HG03280 (cell line): ENCODE measurements at regions not wholly inside any gene's neighbourhood (a gene's known extent, or its start where the extent isn't known, plus 50 kb on each side); places are given as distances from the start of the nearest gene placed in this dataset.
"Not testable (repeated sequence)": the region's sequence is repeated elsewhere in the genome, so short reads cannot be mapped to it uniquely, and the experiment has no call there.

Source experiments
- ATAC-seq: cut with Tn5 transposase; IDR thresholded peaks from one replicate; pipeline ENCODE4 v1.9.1; 2021; ENCODE audit warnings: mild to moderate bottlenecking, moderate library complexity; ENCODE audit not compliant: unreplicated experiment

GRCh38 chr12:13518034-13518433 lies 321.5 kb downstream of the EMP1 start:
- ATAC-seq = not testable (repeated sequence)

GRCh38 chr12:13509740-13510139 lies 313.2 kb downstream of the EMP1 start:
- ATAC-seq = no peak

- no peak for ATAC-seq
These were observed 309.1 kb downstream of the EMP1 start for GRCh38 chr12:13505636-13506035.

GRCh38 chr12:13505224-13505623 lies 308.7 kb downstream of the EMP1 start:
- ATAC-seq = no peak

GRCh38 chr12:13504736-13505135 lies 308.2 kb downstream of the EMP1 start:
- no peak for ATAC-seq

GRCh38 chr12:13504074-13504473 lies 307.5 kb downstream of the EMP1 start:
- ATAC-seq = no peak

- ATAC-seq = no peak
These were observed 306.7 kb downstream of the EMP1 start for GRCh38 chr12:13503094-13503835.

GRCh38 chr12:13499008-13499407 lies 302.5 kb downstream of the EMP1 start:
- no peak for ATAC-seq

- no peak for ATAC-seq
These were observed 299.6 kb downstream of the EMP1 start for GRCh38 chr12:13496111-13496510.

GRCh38 chr12:13489246-13489645 lies 292.7 kb downstream of the EMP1 start:
- ATAC-seq = no peak

GRCh38 chr12:13487326-13487725 lies 290.8 kb downstream of the EMP1 start:
- ATAC-seq = no peak

GRCh38 chr12:13486794-13487193 lies 290.3 kb downstream of the EMP1 start:
- no peak for ATAC-seq

- ATAC-seq = no peak
These were observed 282.2 kb downstream of the EMP1 start for GRCh38 chr12:13478650-13479181.

- no peak for ATAC-seq
These were observed 277.9 kb downstream of the EMP1 start for GRCh38 chr12:13474381-13474780.

- ATAC-seq = peak; percentile 97
These were observed 276.2 kb downstream of the EMP1 start for GRCh38 chr12:13472690-13473089.

GRCh38 chr12:13471471-13471870 lies 274.9 kb downstream of the EMP1 start:
- ATAC-seq = no peak

GRCh38 chr12:13465635-13466034 lies 269.1 kb downstream of the EMP1 start:
- no peak for ATAC-seq

- ATAC-seq = no peak
These were observed 266.7 kb downstream of the EMP1 start for GRCh38 chr12:13463189-13463588.

GRCh38 chr12:13462450-13462849 lies 265.9 kb downstream of the EMP1 start:
- no peak for ATAC-seq

- ATAC-seq = no peak
These were observed 259.2 kb downstream of the EMP1 start for GRCh38 chr12:13455778-13456144.

GRCh38 chr12:13454991-13455777 lies 258.7 kb downstream of the EMP1 start:
- ATAC-seq = no peak

GRCh38 chr12:13452955-13453570 lies 256.5 kb downstream of the EMP1 start:
- ATAC-seq = no peak
